Stimulated activated naive CD8-positive, alpha-beta T cell treated with anti-CD3 and anti-CD28 coated beads, Interleukin-15, amount 100 ng/mL, for 72 hours (primary cell): ENCODE measurements at regions not wholly inside any gene's neighbourhood (a gene's known extent, or its start where the extent isn't known, plus 50 kb on each side); places are given as distances from the start of the nearest gene placed in this dataset.
"Not testable (repeated sequence)": the region's sequence is repeated elsewhere in the genome, so short reads cannot be mapped to it uniquely, and the experiment has no call there.

Source experiments
- ATAC-seq: fragments of 150-1000 bp; cut with Tn5 transposase; 2 replicates; pipeline ENCODE4 v1.10.0; 2021; ENCODE audit warnings: mild to moderate bottlenecking, moderate library complexity
- DNase-seq, 2 donors: peaks; one replicate each; pipeline ENCODE4 v3.0.0; 2021 to 2022
- H3K27ac Mint-ChIP-seq, 2 donors: one replicate each; pipeline ENCODE4 v1.8.0; 2022; ENCODE audit warnings: mild to moderate bottlenecking in 2 of 2, mixed read lengths in 2 of 2, moderate library complexity in 2 of 2
- H3K27me3 Mint-ChIP-seq: one replicate; pipeline ENCODE4 v1.8.0; 2022; ENCODE audit warnings: mixed read lengths
- H3K4me1 Mint-ChIP-seq: one replicate; pipeline ENCODE4 v1.8.0; 2022; ENCODE audit warnings: mild to moderate bottlenecking, mixed read lengths
- H3K4me3 Mint-ChIP-seq, 2 donors: one replicate each; pipeline ENCODE4 v1.8.0; 2022; ENCODE audit warnings: mild to moderate bottlenecking in 2 of 2, mixed read lengths in 2 of 2, moderate library complexity in 1 of 2
- H3K9me3 Mint-ChIP-seq, 2 donors: one replicate each; pipeline ENCODE4 v1.8.0; 2022; ENCODE audit warnings: mixed read lengths in 2 of 2

DNA sequence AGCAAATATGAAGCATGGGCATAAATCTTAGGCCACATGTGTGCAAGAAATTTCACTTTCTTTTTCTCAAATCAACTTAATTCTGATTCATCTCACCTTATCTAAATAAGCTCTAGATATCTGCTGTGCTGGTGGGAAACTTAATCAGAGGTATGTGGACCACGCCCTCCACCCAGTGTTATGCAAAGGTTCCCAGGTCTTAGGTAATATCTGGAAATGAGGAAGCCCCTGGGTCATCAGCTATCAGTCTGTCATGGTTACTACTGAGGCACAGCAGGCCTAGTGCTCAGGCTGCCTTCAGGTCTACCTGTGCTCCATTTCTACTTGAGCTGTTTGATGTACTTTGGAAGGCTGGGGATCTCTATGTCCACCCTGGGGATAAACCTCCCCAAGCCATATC, 134.4 kb upstream of the KCNH8 start:
- no peak overlapping the region for H3K4me3 Mint-ChIP-seq
- DNase-seq: no peak
- H3K9me3 Mint-ChIP-seq: no peaks in the 10 kb centered on the region
- no peaks in the 10 kb centered on the region for H3K27me3 Mint-ChIP-seq
- no peak for ATAC-seq
- no peak overlapping the region for H3K27ac Mint-ChIP-seq
- H3K4me1 Mint-ChIP-seq: no peaks in the 10 kb centered on the region

GRCh38 chr3:19012846-19013245, 135.5 kb upstream of the KCNH8 start:
- H3K27ac Mint-ChIP-seq: no peak overlapping the region
- H3K9me3 Mint-ChIP-seq: no peaks in the 10 kb centered on the region
- no peaks in the 10 kb centered on the region for H3K4me1 Mint-ChIP-seq
- H3K27me3 Mint-ChIP-seq: no peaks in the 10 kb centered on the region
- ATAC-seq (no peak), DNase-seq (no peak)
- no peak overlapping the region for H3K4me3 Mint-ChIP-seq

DNA sequence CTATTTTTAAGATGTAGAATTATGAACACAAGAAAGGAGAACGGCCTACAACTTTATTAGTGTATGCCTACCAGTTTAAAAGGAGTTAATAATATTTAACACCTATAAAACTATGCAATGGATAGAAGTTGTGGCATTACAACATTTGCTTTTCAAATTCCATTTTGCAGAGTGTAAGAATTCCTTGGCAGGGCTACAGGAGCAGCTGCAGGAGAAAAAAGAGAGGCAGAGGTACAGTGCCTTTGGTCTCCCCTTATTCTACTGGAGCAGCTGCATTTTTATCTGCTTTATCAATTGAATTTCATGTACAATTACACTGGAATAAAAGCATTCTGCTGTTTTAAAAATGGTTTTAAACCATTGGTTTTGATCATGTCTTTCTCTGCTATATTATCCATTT, 145.7 kb upstream of the KCNH8 start:
- DNase-seq (no peak), ATAC-seq (no peak)
- Mint-ChIP-seq H3K4me1 (no peaks in the 10 kb centered on the region), H3K27me3 (no peaks in the 10 kb centered on the region), H3K27ac (no peak overlapping the region), H3K9me3 (peaks cover 0 to 10% of the 10 kb centered on the region in 2 donors), H3K4me3 (no peak overlapping the region)

- ATAC-seq: no peak
- H3K27ac Mint-ChIP-seq: no peak overlapping the region
- peaks cover 16 to 25% of the 10 kb centered on the region in 2 donors for H3K9me3 Mint-ChIP-seq
- no peak for DNase-seq
- no peak overlapping the region for H3K4me3 Mint-ChIP-seq
- H3K27me3 Mint-ChIP-seq: no peaks in the 10 kb centered on the region
- no peaks in the 10 kb centered on the region for H3K4me1 Mint-ChIP-seq
These were observed 150.2 kb upstream of the KCNH8 start for GRCh38 chr3:18998069-18998468.

DNA sequence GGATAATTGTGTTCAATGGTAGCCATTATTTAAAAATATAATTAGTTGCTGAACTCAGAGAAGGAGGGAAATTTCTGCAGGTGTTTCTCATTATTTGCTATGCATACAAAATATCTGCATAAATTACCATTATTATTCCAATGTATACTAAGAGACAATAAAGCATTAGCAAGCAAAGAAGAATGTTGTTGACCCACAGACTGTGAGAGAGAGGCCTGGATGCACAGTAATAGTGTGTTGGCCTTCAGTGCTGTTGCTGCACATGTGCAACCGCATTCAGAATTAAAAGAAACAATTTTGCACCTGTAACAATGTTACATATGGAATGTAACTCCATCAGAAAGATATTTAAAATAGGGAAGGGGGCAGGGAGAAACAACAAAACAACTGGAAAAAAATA, 155.6 kb upstream of the KCNH8 start:
- ATAC-seq: no peak

DNA sequence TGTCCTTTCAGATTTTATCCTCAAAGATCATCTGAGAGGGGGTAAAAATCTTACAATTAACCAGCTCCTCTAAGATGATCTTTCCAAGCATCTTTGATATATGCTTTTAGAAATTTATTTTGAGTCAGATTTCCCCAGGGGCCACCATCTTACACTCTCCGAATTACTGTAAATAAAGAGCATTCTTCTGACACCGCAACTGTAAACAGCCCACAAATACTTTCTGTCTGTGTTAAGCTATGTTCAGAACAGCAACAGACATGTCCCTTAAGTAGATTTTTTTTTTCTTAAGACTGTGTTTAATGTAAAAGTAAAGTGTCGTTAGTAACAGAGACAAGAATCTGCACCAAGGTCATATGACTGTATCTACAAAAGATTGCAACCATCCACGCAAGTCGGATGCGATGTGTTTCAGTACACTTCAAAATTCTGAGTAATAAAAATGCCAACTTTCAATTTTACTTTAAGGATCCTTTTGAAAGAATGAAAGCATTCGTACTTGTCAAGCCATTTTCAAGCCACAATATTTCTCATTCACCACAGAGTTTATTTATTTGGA, 159.0 kb upstream of the KCNH8 start:
- no peak for DNase-seq
- H3K27ac Mint-ChIP-seq: peak overlapping the region; percentile 37 to 94

More for the DNA sequence above, 155.6 kb upstream of the KCNH8 start:
- peaks cover 21% of the 10 kb centered on the region for H3K4me1 Mint-ChIP-seq
- H3K4me3 Mint-ChIP-seq: no peak overlapping the region
- H3K27ac Mint-ChIP-seq: no peak overlapping the region
- DNase-seq: no peak
- H3K27me3 Mint-ChIP-seq: peaks cover 19% of the 10 kb centered on the region
- H3K9me3 Mint-ChIP-seq: peaks cover 16 to 25% of the 10 kb centered on the region in 2 donors

GRCh38 chr3:18988614-18989229, 159.6 kb upstream of the KCNH8 start:
- peaks cover 19% of the 10 kb centered on the region for H3K27me3 Mint-ChIP-seq
- ATAC-seq (peak; percentile 72), DNase-seq (peak in 1 of 2 donors; percentile 21)
- no peaks in the 10 kb centered on the region for H3K9me3 Mint-ChIP-seq
- peak overlapping the region in 1 of 2 donors; percentile 75 for H3K27ac Mint-ChIP-seq
- H3K4me1 Mint-ChIP-seq: peaks cover 22% of the 10 kb centered on the region
- H3K4me3 Mint-ChIP-seq: peak overlapping the region; percentile 35 to 75

More for the DNA sequence above, 159.0 kb upstream of the KCNH8 start:
- Mint-ChIP-seq H3K9me3 (no peaks in the 10 kb centered on the region), H3K27me3 (peaks cover 19% of the 10 kb centered on the region), H3K4me3 (peak overlapping the region; percentile 56 to 75), H3K4me1 (peaks cover 22% of the 10 kb centered on the region)
- ATAC-seq: peak; percentile 79

- Mint-ChIP-seq H3K9me3 (no peaks in the 10 kb centered on the region), H3K27ac (no peak overlapping the region), H3K27me3 (peaks cover 19% of the 10 kb centered on the region), H3K4me3 (peak overlapping the region; percentile 15 to 75), H3K4me1 (peaks cover 22% of the 10 kb centered on the region)
- ATAC-seq: no peak
- DNase-seq: no peak
These were observed 160.4 kb upstream of the KCNH8 start for GRCh38 chr3:18987862-18988447.

DNA sequence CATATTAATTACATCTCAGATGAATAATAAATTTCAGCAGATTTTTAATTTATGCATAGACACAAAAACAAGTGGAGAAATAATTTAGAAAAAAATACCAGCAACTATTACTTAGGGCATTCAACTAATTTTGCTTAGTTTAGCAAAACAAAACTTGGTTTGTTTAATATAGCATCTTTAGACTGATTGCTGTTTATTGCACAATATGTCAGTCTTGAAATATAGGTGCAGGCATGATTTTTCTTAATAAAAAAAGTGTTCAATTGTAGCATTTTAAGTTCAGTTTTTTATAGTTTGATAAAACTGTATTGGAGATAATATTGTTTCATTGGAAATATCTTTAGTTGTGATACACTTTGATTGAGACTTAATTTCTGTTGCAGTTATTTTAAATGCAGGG, 161.2 kb upstream of the KCNH8 start:
- no peaks in the 10 kb centered on the region for H3K9me3 Mint-ChIP-seq
- H3K4me1 Mint-ChIP-seq: peaks cover 22% of the 10 kb centered on the region
- DNase-seq (no peak), ATAC-seq (no peak)
- H3K4me3 Mint-ChIP-seq: no peak overlapping the region
- peaks cover 19% of the 10 kb centered on the region for H3K27me3 Mint-ChIP-seq
- no peak overlapping the region for H3K27ac Mint-ChIP-seq

- DNase-seq (no peak), ATAC-seq (no peak)
- Mint-ChIP-seq H3K27ac (no peak overlapping the region), H3K9me3 (no peaks in the 10 kb centered on the region), H3K4me1 (peaks cover 3% of the 10 kb centered on the region), H3K27me3 (peaks cover 2% of the 10 kb centered on the region), H3K4me3 (no peak overlapping the region)
These were observed 165.4 kb upstream of the KCNH8 start for GRCh38 chr3:18982920-18983319.

DNA sequence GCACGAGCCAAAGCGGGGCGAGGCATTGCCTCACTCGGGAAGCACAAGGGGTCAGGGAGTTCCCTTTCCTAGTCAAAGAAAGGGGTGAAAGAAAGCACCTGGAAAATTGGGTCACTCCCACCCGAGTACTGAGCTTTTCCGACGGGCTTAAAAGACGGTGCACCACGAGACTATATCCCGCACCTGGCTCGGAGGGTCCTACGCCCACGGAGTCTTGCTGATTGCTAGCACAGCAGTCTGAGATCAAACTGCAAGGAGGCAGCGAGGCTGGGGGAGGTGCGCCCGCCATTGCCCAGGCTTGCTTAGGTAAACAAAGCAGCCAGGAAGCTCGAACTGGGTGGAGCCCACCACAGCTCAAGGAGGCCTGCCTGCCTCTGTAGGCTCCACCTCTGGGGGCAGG, 172.2 kb upstream of the KCNH8 start:
- not testable (repeated sequence) for H3K4me1 Mint-ChIP-seq, H3K27ac Mint-ChIP-seq, H3K27me3 Mint-ChIP-seq, DNase-seq, ATAC-seq, H3K4me3 Mint-ChIP-seq
- peaks cover 13 to 42% of the 10 kb centered on the region in 2 donors for H3K9me3 Mint-ChIP-seq

DNA sequence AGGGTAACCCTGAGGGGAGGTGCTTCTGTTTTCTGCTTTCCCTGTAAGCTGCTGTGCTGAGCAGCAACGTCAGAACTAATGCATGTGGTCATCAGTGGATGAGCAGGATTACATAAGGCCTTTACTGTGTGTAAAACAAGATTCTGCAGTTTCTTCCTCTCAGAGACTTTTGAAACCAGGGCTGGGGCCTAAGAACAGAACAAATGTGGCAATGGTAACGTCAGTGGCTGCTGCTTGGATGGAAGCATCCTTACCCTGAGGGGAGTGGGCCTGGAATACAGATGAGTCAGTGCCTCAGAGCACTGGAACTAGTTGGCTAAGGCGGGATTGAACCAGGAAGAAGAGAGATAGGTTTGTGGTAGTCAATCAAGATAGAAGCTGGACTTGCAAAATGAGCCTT, 180.2 kb upstream of the KCNH8 start:
- no peaks in the 10 kb centered on the region for H3K4me1 Mint-ChIP-seq
- H3K9me3 Mint-ChIP-seq: peaks cover 0 to 20% of the 10 kb centered on the region in 2 donors
- peaks cover 6% of the 10 kb centered on the region for H3K27me3 Mint-ChIP-seq

GRCh38 chr3:18965781-18966180, 182.5 kb upstream of the KCNH8 start:
- Mint-ChIP-seq H3K27me3 (peaks cover 6% of the 10 kb centered on the region), H3K4me3 (no peak overlapping the region), H3K9me3 (peaks cover 6 to 16% of the 10 kb centered on the region in 2 donors), H3K4me1 (no peaks in the 10 kb centered on the region), H3K27ac (no peak overlapping the region)
- ATAC-seq (no peak), DNase-seq (no peak)

More for the DNA sequence above, 180.2 kb upstream of the KCNH8 start:
- ATAC-seq (peak; percentile 12), DNase-seq (no peak)
- Mint-ChIP-seq H3K4me3 (no peak overlapping the region), H3K27ac (no peak overlapping the region)

DNA sequence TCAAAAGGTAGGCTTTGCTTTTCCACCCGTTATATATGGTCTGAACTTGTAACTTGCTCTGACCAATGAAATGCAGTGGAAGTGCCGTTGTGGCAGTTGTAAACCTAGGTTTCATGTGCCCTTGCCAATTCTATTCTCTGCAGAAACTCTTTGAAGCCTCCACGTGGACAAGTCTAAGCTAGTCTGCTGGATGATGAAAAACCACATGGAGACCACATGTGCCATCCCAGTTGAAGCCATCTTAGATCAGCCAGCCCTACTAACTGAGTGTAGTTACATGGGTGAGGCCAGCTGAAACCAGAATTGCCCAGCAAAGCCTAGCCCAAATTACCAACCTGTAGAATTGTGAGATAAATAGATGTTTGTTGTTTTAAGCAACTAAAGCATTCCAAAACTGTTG, 183.7 kb upstream of the KCNH8 start:
- ATAC-seq: no peak
- no peak for DNase-seq
- H3K27ac Mint-ChIP-seq: no peak overlapping the region
- H3K4me3 Mint-ChIP-seq: no peak overlapping the region
- peaks cover 6 to 16% of the 10 kb centered on the region in 2 donors for H3K9me3 Mint-ChIP-seq
- no peaks in the 10 kb centered on the region for H3K4me1 Mint-ChIP-seq
- peaks cover 6% of the 10 kb centered on the region for H3K27me3 Mint-ChIP-seq

GRCh38 chr3:18951333-18951732, 197.0 kb upstream of the KCNH8 start:
- DNase-seq: no peak
- peaks cover 7% of the 10 kb centered on the region for H3K27me3 Mint-ChIP-seq
- no peak for ATAC-seq
- H3K9me3 Mint-ChIP-seq: no peaks in the 10 kb centered on the region
- H3K27ac Mint-ChIP-seq: no peak overlapping the region
- H3K4me1 Mint-ChIP-seq: no peaks in the 10 kb centered on the region
- no peak overlapping the region for H3K4me3 Mint-ChIP-seq

GRCh38 chr3:18946524-18946923, 201.8 kb upstream of the KCNH8 start:
- peaks cover 7% of the 10 kb centered on the region for H3K27me3 Mint-ChIP-seq
- H3K4me3 Mint-ChIP-seq: no peak overlapping the region
- H3K9me3 Mint-ChIP-seq: peaks cover 10 to 13% of the 10 kb centered on the region in 2 donors
- DNase-seq: no peak
- no peak for ATAC-seq
- H3K4me1 Mint-ChIP-seq: no peaks in the 10 kb centered on the region
- no peak overlapping the region for H3K27ac Mint-ChIP-seq
